ENCODE measurements at regions not wholly inside any gene's neighbourhood (a gene's known extent, or its start where the extent isn't known, plus 50 kb on each side); places are given as distances from the start of the nearest gene placed in this dataset.

DNA sequence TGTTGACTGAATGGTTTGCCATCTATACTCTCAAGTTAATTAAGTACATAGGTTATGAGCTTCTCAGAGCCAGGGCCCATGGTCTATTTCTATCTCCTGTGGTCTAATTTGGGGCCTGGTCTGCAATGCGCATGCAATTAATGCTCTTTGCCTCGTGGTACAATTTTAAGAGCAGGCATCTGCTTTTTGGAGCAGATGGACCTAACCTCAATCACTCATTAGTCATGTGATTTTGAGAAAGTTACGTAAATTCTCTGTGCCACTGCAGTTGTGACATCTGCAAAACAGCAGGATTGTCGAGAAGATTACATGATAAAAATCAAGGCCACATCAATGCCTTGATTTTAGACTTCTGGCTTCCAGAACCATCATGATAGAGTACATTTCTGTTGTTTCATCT is 543.7 kb upstream of the ADAMTS9 start:
- H3K27ac ChIP-seq: no peak overlapping the region
- TF ChIP-seq, protein P1, sequence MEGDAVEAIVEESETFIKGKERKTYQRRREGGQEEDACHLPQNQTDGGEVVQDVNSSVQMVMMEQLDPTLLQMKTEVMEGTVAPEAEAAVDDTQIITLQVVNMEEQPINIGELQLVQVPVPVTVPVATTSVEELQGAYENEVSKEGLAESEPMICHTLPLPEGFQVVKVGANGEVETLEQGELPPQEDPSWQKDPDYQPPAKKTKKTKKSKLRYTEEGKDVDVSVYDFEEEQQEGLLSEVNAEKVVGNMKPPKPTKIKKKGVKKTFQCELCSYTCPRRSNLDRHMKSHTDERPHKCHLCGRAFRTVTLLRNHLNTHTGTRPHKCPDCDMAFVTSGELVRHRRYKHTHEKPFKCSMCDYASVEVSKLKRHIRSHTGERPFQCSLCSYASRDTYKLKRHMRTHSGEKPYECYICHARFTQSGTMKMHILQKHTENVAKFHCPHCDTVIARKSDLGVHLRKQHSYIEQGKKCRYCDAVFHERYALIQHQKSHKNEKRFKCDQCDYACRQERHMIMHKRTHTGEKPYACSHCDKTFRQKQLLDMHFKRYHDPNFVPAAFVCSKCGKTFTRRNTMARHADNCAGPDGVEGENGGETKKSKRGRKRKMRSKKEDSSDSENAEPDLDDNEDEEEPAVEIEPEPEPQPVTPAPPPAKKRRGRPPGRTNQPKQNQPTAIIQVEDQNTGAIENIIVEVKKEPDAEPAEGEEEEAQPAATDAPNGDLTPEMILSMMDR (IDR thresholded peaks at IDR 0.05): no peak

DNA sequence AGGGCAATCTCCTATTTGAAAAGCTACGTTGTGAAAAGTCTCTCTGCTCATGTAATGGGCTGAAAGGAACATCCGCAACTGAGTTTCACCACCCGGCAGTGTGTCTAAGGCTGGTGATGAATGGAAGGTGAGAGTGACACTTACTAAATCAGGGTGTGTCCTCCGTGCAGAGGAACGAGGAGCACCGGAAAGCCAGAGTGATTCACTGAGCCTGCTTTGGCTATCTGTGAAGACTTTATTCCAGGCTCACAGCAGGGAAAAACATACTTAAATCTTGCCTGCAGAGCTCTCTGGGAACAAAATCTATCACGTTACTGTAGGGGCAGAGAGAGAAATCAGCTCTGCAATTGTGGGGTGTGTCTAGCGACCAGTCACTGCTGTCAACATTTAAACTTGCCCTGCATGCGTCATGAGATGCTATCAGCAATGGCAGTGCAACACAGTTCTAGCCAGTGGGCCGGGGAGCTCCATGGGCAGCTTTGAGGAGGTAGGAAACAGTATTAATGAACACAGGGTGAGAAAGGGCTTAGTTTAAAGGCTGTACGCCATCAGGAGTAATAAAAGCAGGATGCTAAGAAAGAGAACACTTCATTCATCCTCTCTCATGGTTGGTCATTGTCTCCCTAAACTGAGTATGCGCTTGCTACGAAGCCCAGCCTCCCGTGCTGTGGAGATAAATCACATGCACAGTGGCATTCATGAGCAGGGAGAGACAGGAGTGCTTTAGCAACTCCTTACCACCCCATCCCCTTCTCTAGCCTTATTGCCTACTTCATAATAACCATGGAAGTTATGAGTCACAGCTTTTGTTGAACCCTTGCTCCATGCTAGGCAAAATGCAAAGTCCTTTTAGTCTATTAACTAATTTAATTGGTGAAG is 542.7 kb upstream of the ADAMTS9 start:
- H3K27ac ChIP-seq: no peak overlapping the region
- TF ChIP-seq, protein P1 (IDR thresholded peaks at IDR 0.05): no peak
- TF ChIP-seq ZFX (IDR thresholded peaks at IDR 0.05; ENCODE audit: borderline replicate concordance): no peak

DNA sequence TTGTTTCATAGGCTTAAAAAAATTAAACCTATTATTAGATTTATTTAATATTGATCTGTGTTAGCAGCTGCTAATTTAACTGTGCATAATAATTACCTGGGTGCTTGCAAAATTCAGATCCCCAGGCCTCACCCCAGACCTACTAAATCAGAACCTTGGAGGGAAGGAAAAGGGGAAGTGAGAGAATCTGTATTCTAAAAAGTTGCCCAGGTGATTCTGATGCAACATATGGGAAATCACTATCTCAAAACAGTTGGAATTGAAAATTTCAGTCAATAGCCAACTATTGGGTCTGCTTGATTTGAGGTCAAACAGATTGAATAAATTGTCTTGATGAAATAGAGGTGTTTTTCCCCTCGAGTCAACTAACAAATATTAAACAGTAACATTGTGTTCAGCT is 538.5 kb upstream of the ADAMTS9 start:
- TF ChIP-seq, protein P1 (IDR thresholded peaks at IDR 0.05): no peak
- no peak for TF ChIP-seq ZFX (IDR thresholded peaks at IDR 0.05; ENCODE audit: borderline replicate concordance)
- no peak overlapping the region for H3K27ac ChIP-seq

DNA sequence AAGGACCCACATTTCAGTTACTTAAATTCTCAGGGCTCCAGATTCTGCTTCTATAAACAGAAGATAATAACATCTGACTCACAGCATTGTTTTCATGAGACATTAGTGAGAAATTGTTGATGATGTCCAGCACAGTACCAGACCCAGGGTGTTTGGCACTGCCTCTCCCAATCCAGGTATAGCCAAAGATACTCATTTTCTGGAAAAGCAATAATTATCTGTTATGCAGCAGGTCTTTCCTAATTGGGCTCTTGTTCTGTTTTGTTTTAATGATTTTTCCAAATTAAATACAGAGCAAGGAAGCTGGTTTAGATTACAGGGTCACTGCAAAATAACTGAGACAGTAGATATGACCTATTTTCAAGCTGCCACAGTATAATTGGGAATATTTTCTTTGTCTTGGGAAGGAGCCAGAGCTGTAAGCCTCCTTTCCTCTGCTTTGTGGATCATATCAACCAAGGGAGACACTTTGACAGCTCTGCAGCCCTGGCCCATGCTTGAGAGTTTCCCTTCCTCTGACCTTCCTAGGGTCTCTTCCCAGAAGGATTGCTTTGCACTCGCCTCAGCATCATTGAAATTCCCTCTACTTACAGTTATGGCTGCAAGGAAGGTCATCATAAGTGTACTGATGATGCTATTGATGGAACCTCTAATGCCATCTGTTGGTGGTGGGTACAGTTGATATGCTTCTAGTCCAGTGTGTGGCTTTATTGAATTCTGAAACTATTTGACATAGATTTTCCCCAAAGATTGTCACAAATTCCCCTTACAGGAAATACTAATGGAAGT is 522.4 kb upstream of the ADAMTS9 start:
- no peak overlapping the region for H3K27ac ChIP-seq
- no peak for TF ChIP-seq ZFX (IDR thresholded peaks at IDR 0.05; ENCODE audit: borderline replicate concordance)
- TF ChIP-seq, protein P1 (IDR thresholded peaks at IDR 0.05): no peak

DNA sequence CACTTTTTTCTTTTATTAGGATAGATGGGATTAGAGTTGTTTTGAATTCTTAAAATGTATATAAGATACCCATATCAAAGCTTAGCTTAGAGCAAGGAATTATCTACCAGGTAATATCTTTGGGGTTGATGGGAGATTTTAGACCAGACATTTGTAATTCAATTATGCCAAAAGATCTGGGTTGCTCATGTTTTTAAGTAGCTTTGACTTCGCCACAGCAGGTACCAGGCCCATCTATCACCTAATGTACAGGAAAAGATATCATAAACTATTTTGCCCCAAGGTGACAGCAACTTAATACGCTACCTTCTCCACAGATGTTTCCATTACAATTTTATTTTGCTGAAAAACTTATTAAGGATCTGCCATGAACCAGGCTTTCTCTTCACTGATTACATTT is 514.6 kb upstream of the ADAMTS9 start:
- TF ChIP-seq, protein P1 (IDR thresholded peaks at IDR 0.05): no peak
- TF ChIP-seq ZFX (IDR thresholded peaks at IDR 0.05; ENCODE audit: borderline replicate concordance): no peak
- no peak overlapping the region for H3K27ac ChIP-seq

DNA sequence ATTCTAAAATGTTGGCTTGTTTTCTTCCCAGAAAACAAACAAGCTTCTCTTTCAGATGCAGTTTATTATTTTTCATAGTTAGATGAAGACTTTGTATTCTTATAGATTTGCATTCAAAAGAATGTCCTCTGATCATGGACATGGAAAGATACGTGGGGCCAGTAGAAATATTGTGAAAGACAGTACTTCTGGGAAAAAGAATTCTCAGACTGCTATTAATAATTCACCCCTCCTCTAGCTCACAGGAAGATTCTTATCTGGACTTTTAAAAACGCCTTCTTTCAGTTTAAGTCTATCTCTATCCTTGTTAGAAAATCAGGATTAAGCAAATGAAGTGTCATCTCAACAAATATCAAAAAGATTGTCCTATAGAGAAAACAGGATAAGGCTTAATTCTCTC is 514.1 kb upstream of the ADAMTS9 start:
- no peak overlapping the region for H3K27ac ChIP-seq
- no peak for TF ChIP-seq ZFX (IDR thresholded peaks at IDR 0.05; ENCODE audit: borderline replicate concordance)
- TF ChIP-seq, protein P1 (IDR thresholded peaks at IDR 0.05): no peak
